Gastrocnemius medialis (tissue), 4 donors: ENCODE measurements at regions not wholly inside any gene's neighbourhood (a gene's known extent, or its start where the extent isn't known, plus 50 kb on each side); places are given as distances from the start of the nearest gene placed in this dataset.

Source experiments
- POLR2A ChIP-seq, 2 donors: fragments of 450-650 bp; IDR thresholded peaks; one replicate each; pipeline ENCODE4 v1.6.1; 2017; ENCODE audit warnings: antibody characterized with exemption in 2 of 2, mild to moderate bottlenecking in 2 of 2, moderate library complexity in 2 of 2
- TF ChIP-seq, protein P1 (sequence below), 5 experiments: fragments of 450-650 bp in 3 of 5; fragments of 200-600 bp in 2 of 5; sonication (generic) in 2 of 5; IDR thresholded peaks in 4 of 5; conservative IDR thresholded peaks in 1 of 5; 1 replicate in 4 of 5; 2 replicates in 1 of 5; pipeline ENCODE4 v1.5.1; 2016 to 2019; ENCODE audit warnings: antibody characterized with exemption in 5 of 5, mild to moderate bottlenecking in 3 of 5, moderate library complexity in 3 of 5

DNA sequence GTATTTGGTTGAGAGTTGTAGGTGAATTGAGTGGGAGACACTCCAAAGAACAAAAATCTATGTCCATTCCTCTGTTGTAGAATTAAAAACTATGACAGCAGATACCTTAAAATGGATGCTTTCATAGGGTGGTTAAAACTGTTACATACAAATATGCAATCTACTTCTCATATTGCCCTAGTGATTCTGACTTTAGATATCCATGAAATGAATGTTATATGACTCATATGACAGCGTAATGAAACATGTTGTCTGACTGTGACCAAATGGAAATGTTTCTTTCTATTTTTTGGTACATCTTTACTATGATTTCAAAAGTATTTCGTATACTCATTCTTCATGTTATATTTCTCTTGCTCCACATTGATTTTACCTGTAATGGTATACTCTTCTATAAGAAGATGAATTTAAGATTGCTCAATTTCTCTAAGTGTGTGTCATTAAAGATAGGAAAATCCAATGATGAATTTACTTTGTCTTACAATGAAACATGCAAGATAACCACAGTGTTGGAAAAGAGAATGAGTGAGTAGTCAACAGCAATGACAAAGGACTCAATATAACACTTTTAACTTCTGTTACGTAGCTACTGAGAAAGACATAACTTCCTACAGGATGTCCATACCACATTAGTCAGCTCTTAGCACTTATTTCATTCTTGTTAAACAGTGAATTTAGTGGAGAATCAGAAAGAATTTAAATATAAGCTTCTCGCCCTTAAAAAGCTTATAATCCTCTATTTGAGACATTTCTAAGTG lies 79.3 kb upstream of the LSAMP start:
- no peak for TF ChIP-seq POLR2A (IDR thresholded peaks at IDR 0.05)
- TF ChIP-seq, protein P1, sequence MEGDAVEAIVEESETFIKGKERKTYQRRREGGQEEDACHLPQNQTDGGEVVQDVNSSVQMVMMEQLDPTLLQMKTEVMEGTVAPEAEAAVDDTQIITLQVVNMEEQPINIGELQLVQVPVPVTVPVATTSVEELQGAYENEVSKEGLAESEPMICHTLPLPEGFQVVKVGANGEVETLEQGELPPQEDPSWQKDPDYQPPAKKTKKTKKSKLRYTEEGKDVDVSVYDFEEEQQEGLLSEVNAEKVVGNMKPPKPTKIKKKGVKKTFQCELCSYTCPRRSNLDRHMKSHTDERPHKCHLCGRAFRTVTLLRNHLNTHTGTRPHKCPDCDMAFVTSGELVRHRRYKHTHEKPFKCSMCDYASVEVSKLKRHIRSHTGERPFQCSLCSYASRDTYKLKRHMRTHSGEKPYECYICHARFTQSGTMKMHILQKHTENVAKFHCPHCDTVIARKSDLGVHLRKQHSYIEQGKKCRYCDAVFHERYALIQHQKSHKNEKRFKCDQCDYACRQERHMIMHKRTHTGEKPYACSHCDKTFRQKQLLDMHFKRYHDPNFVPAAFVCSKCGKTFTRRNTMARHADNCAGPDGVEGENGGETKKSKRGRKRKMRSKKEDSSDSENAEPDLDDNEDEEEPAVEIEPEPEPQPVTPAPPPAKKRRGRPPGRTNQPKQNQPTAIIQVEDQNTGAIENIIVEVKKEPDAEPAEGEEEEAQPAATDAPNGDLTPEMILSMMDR (IDR thresholded peaks at IDR 0.05 in 4 of 5, conservative IDR thresholded peaks at IDR 0.05 in 1 of 5): no peak
